NCI-H524 treated with DMSO at 0.1 percent for 48 hours (cell line): ENCODE measurements at regions not wholly inside any gene's neighbourhood (a gene's known extent, or its start where the extent isn't known, plus 50 kb on each side); places are given as distances from the start of the nearest gene placed in this dataset.

ENCODE experiments used
- DNase-seq: peaks from one replicate; lab custom pipeline; 2025; lab: John Stamatoyannopoulos, UW

GRCh38 chr2:238963161-238963970, 115.5 kb downstream of the TWIST2 start:
- DNase-seq = no peak

- DNase-seq = no peak
Observed at GRCh38 chr2:238963971-238964328, 116.1 kb downstream of the TWIST2 start.

- DNase-seq = no peak
Observed at GRCh38 chr2:238964544-238965067, 116.7 kb downstream of the TWIST2 start.

- DNase-seq = no peak
Observed at GRCh38 chr2:238965371-238966071, 117.6 kb downstream of the TWIST2 start.

DNA sequence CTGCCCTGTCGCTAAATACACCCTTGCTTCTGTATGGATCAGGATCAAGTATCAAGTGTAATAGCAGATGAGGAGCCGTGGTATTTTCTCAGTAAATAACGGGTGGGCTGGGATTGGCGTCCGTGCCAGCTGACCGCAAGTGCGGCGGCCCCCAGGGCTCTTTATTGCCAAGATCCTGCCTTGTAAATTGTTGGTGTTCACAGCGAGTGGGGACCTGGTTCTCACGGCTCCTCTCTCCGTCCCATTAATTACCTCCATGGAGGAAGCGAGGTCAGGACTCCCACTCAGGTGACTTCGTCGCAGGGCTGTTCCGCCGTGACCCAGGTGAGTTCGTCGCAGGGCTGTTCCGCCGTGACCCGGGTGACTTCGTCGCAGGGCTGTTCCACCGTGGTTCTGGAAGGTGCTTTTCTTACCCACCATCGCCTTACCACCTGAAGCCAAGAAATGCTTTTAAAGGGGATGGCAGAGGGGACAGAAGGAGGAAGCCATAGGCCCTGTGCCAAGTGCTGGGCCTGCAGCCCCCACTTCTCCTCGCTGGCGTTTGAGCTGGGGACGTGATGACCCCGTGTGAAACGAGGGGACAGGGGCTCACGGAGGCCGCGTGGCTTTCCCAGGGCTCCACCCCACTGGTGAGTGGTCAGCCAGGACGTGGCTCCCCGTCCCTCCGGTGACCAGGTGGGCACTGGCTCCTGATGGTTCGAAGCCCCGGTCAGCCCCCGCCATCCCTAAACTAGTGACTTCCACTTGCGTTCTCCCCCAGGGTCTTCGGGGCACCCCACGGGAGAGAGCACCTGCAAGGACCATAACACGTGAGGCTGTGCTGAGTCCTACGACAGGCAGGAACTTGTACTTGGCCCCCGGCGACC, 118.4 kb downstream of the TWIST2 start:
- no peak for DNase-seq

GRCh38 chr2:238967031-238967977, 119.4 kb downstream of the TWIST2 start:
- DNase-seq = no peak

GRCh38 chr2:238967978-238968360, 120.1 kb downstream of the TWIST2 start:
- no peak for DNase-seq

GRCh38 chr2:238968616-238969384, 120.9 kb downstream of the TWIST2 start:
- DNase-seq = no peak

- no peak for DNase-seq
Observed at GRCh38 chr2:238969857-238970256, 122.0 kb downstream of the TWIST2 start.

GRCh38 chr2:238970553-238971081, 122.7 kb downstream of the TWIST2 start:
- DNase-seq = no peak

GRCh38 chr2:238971318-238972145, 123.6 kb downstream of the TWIST2 start:
- no peak for DNase-seq

GRCh38 chr2:238972146-238972445, 124.2 kb downstream of the TWIST2 start:
- no peak for DNase-seq

DNA sequence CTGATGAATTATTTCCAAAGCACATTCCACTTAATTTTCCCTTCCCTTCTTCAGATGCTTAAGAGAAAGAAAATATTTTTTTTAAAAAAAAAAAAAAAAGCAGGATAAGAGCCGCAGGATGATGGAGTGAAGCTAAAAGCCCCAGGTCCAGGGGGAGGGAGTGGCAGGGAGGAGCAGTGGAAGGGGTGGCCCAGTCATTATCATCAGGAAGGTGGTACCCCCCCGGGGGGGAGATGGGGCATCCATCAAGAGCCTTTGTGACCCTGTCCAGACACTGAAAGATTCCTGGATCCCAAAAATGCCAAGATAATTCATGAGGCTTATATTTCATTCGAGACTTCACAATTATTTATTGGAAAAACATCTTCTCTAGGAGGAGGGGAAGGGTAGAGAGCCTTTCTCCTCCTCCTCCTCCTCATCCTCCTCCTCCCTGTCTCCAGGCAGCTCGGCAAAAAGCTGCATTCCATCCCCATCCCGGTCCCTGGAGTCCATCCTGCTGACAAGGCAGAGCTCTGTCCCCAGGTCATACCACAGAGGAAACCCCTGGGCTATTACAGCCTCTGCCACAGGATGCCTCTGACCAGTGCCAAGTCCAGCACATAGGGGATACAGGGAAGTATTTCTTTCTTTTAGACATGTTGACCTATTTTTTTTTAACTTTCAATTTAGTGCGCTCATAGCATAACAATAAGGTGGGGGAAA, 125.3 kb downstream of the TWIST2 start:
- no peak for DNase-seq

- DNase-seq = no peak
Observed at GRCh38 chr2:238974081-238974480, 126.2 kb downstream of the TWIST2 start.

DNA sequence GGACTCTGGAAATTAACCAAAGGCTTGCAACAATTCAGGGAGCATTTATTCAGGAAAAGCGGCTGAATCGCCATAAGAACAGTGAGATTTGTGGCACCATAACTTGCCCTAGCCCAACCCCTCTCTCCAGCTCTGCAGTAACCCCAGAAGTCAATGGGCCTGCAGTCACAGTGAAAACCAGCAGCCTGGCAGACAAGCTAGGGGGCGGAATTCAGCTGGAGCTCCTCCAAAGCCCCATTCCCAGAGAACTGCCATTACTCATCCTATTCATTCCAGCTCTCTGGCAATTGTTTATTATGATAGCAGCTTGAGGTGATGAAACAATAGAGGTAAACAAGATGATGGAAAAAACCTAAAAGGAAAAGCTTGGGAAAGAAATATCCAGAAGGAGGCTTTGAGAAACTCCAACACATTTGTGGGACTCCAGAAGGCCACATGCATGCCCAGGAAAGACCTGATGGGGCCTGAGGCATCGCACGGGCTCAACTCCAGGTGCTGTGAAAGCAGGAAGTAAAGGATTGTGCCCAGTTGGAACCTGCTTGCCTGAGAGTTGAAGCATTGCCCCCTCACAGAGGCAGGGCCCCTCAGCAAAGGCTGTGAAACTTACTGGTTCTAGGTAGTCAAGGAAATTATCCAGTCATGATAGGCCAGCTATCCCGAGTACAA, 126.7 kb downstream of the TWIST2 start:
- DNase-seq = no peak

DNA sequence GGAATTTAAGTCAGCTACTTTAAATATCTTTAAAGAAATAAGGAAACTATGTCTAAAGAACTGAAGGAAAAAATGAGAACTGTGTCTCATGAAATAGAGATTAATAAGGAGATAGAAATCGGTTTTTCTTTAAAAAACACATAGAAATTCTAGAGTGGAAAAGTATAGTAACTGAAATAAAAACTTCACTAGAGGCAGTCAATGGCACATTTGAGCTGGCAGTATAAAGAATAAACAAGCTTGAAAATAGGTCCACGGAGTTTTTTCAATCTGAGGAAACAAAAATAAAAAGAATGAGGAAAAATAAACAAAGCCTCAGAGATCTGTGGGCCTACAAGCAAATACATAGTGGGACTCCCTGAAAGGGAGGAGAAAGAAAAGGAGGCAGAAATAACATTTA, 127.5 kb downstream of the TWIST2 start:
- no peak for DNase-seq

DNA sequence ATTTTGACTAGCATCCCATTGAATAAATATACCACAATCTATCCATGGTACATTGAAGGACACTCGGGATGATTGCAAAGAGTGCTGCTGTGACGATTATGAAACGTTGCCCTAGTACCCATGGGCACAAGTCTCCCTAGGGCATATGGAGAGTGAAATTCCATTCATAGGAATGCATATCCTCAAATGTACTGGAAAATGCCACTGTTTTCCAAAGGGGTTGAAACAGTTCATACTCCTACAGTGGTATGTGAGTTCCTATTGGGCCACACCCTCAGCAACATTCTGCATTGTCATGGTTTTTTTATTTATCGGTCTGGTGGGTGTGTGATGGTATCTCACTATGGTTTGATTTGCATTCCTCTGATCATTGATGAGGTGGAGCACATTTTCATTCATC, 130.6 kb downstream of the TWIST2 start:
- no peak for DNase-seq

GRCh38 chr2:238979636-238980035, 131.8 kb downstream of the TWIST2 start:
- DNase-seq = no peak
